ENCODE measurements at regions not wholly inside any gene's neighbourhood (a gene's known extent, or its start where the extent isn't known, plus 50 kb on each side); places are given as distances from the start of the nearest gene placed in this dataset.
"Not testable (repeated sequence)": the region's sequence is repeated elsewhere in the genome, so short reads cannot be mapped to it uniquely, and the experiment has no call there.

GRCh38 chr5:167381457-167381856 lies 910.0 kb upstream of the WWC1 start:
- no peaks in the 10 kb centered on the region for H3K4me1 ChIP-seq (ENCODE audit: control insufficient read depth in 4 of 4, insufficient read depth in 4 of 4, low read length in 3 of 4)
- 82% methylated on average over 1 of the region's 1 CpG for WGBS
- DNase-seq (ENCODE audit: low spot score) = no peak
- no peak overlapping the region for H3K4me3 ChIP-seq (ENCODE audit: low read depth in 1 of 3, low read length in 3 of 3)
- TF ChIP-seq RAD21 (IDR thresholded peaks at IDR 0.05) = peak in 1 of 2 donors; percentile 9
- TF ChIP-seq SP1 (IDR thresholded peaks at IDR 0.05) = no peak
- no peak for TF ChIP-seq ZBTB33 (IDR thresholded peaks at IDR 0.05)
- no peaks in the 10 kb centered on the region for H3K9me3 ChIP-seq (ENCODE audit: control insufficient read depth in 4 of 4, low read length in 3 of 4)
- no peaks in the 10 kb centered on the region for H3K36me3 ChIP-seq (ENCODE audit: control insufficient read depth in 4 of 4, insufficient read depth in 3 of 4, low read depth in 1 of 4, low read length in 3 of 4)
- H3K27ac ChIP-seq (ENCODE audit: low read depth in 1 of 2, low read length in 2 of 2) = no peak overlapping the region
- H3K9ac ChIP-seq (ENCODE audit: low read depth in 1 of 2, low read length in 2 of 2) = no peak overlapping the region
- no peaks in the 10 kb centered on the region for H3K27me3 ChIP-seq (ENCODE audit: control insufficient read depth in 4 of 4, insufficient read depth in 4 of 4, low read length in 3 of 4)

GRCh38 chr5:167389537-167389936 lies 901.9 kb upstream of the WWC1 start:
- Histone ChIP-seq H3K27ac (ENCODE audit: low read depth in 1 of 2, low read length in 2 of 2) (no peak overlapping the region), H3K9me3 (ENCODE audit: control insufficient read depth in 4 of 4, low read length in 3 of 4) (no peaks in the 10 kb centered on the region), H3K36me3 (ENCODE audit: control insufficient read depth in 4 of 4, insufficient read depth in 3 of 4, low read depth in 1 of 4, low read length in 3 of 4) (no peaks in the 10 kb centered on the region), H3K4me1 (ENCODE audit: control insufficient read depth in 4 of 4, insufficient read depth in 4 of 4, low read length in 3 of 4) (no peaks in the 10 kb centered on the region), H3K4me3 (ENCODE audit: low read depth in 1 of 3, low read length in 3 of 3) (no peak overlapping the region), H3K27me3 (ENCODE audit: control insufficient read depth in 4 of 4, insufficient read depth in 4 of 4, low read length in 3 of 4) (no peaks in the 10 kb centered on the region), H3K9ac (ENCODE audit: low read depth in 1 of 2, low read length in 2 of 2) (no peak overlapping the region)
- DNase-seq (ENCODE audit: low spot score) = no peak
- TF ChIP-seq RXRA (IDR thresholded peaks at IDR 0.05) (peak in 1 of 2 donors; percentile 45), TAF1 (conservative IDR thresholded peaks at IDR 0.05) (no peak)
- WGBS = 67% methylated on average over 4 of the region's 4 CpGs

GRCh38 chr5:167391286-167391685 lies 900.2 kb upstream of the WWC1 start:
- DNase-seq (ENCODE audit: low spot score); H3K9me3 ChIP-seq (ENCODE audit: control insufficient read depth in 4 of 4, low read length in 3 of 4); H3K9ac ChIP-seq (ENCODE audit: low read depth in 1 of 2, low read length in 2 of 2); H3K27me3 ChIP-seq (ENCODE audit: control insufficient read depth in 4 of 4, insufficient read depth in 4 of 4, low read length in 3 of 4); H3K27ac ChIP-seq (ENCODE audit: low read depth in 1 of 2, low read length in 2 of 2); H3K4me3 ChIP-seq (ENCODE audit: low read depth in 1 of 3, low read length in 3 of 3); H3K4me1 ChIP-seq (ENCODE audit: control insufficient read depth in 4 of 4, insufficient read depth in 4 of 4, low read length in 3 of 4); H3K36me3 ChIP-seq (ENCODE audit: control insufficient read depth in 4 of 4, insufficient read depth in 3 of 4, low read depth in 1 of 4, low read length in 3 of 4): not testable (repeated sequence)
- WGBS = 88% methylated on average over 4 of the region's 4 CpGs

GRCh38 chr5:167392240-167392639 lies 899.2 kb upstream of the WWC1 start:
- 73% methylated on average over 5 of the region's 5 CpGs for WGBS
- no peaks in the 10 kb centered on the region for H3K27me3 ChIP-seq (ENCODE audit: control insufficient read depth in 4 of 4, insufficient read depth in 4 of 4, low read length in 3 of 4)

More at GRCh38 chr5:167392240-167392639, 899.2 kb upstream of the WWC1 start:
- TF ChIP-seq RAD21 (IDR thresholded peaks at IDR 0.05) (no peak), SP1 (IDR thresholded peaks at IDR 0.05) (no peak), EGR1 (IDR thresholded peaks at IDR 0.05; ENCODE audit: low read depth in 2 of 2) (no peak), HNF4G (IDR thresholded peaks at IDR 0.05) (no peak), MAX (IDR thresholded peaks at IDR 0.05) (no peak), ATF3 (IDR thresholded peaks at IDR 0.05) (no peak), TAF1 (conservative IDR thresholded peaks at IDR 0.05) (no peak), RXRA (IDR thresholded peaks at IDR 0.05) (no peak), FOXA1 (IDR thresholded peaks at IDR 0.05) (no peak), ZBTB33 (IDR thresholded peaks at IDR 0.05) (no peak), GABPA (IDR thresholded peaks at IDR 0.05 in 1 of 2, conservative IDR thresholded peaks at IDR 0.05 in 1 of 2) (no peak)
- Histone ChIP-seq H3K4me1 (ENCODE audit: control insufficient read depth in 4 of 4, insufficient read depth in 4 of 4, low read length in 3 of 4) (no peaks in the 10 kb centered on the region), H3K9me3 (ENCODE audit: control insufficient read depth in 4 of 4, low read length in 3 of 4) (no peaks in the 10 kb centered on the region), H3K27ac (ENCODE audit: low read depth in 1 of 2, low read length in 2 of 2) (no peak overlapping the region), H3K36me3 (ENCODE audit: control insufficient read depth in 4 of 4, insufficient read depth in 3 of 4, low read depth in 1 of 4, low read length in 3 of 4) (no peaks in the 10 kb centered on the region), H3K9ac (ENCODE audit: low read depth in 1 of 2, low read length in 2 of 2) (no peak overlapping the region), H3K4me3 (ENCODE audit: low read depth in 1 of 3, low read length in 3 of 3) (no peak overlapping the region)
- DNase-seq (ENCODE audit: low spot score) = no peak

All from liver (tissue), 7 donors.